Body of pancreas (tissue), 4 donors: ENCODE measurements at regions not wholly inside any gene's neighbourhood (a gene's known extent, or its start where the extent isn't known, plus 50 kb on each side); places are given as distances from the start of the nearest gene placed in this dataset.
"Not testable (repeated sequence)": the region's sequence is repeated elsewhere in the genome, so short reads cannot be mapped to it uniquely, and the experiment has no call there.

Source experiments
- ATAC-seq: fragments of 150-250 bp; one replicate; pipeline ENCODE4 v1.9.1; 2016
- DNase-seq, 4 donors: peaks; one replicate each; pipeline ENCODE4 v3.0.0-alpha.2; 2019
- H3K27ac ChIP-seq, 4 donors: fragments of 200-600 bp; sonication (generic); 1 replicate in 3 of 4; 2 replicates in 1 of 4; pipeline versions ENCODE4 v1.5.1 to v1.6.1; 2016 to 2019; ENCODE audit warnings: mild to moderate bottlenecking in 1 of 4, mixed read lengths in 1 of 4, moderate library complexity in 1 of 4
- H3K27me3 ChIP-seq, 2 donors: fragments of 200-600 bp; sonication (generic); one replicate each; pipeline ENCODE4 v1.6.0; 2016; ENCODE audit warnings: mild to moderate bottlenecking in 1 of 2
- H3K36me3 ChIP-seq, 2 donors: fragments of 200-600 bp; sonication (generic); replicated peaks in 1 of 2; 2 replicates each; pipeline ENCODE4 v1.5.1; 2016; ENCODE audit warnings: low read depth in 2 of 2; ENCODE audit not compliant: insufficient read depth in 1 of 2
- H3K4me1 ChIP-seq: fragments of 200-600 bp; sonication (generic); one replicate; pipeline ENCODE4 v1.6.0; 2016
- H3K4me3 ChIP-seq, 2 donors: fragments of 200-600 bp; sonication (generic); 1 replicate in 1 of 2; 2 replicates in 1 of 2; pipeline ENCODE4 v1.5.1; 2016 to 2019
- H3K9me3 ChIP-seq, 3 donors: fragments of 200-600 bp; sonication (generic); 1 replicate in 2 of 3; 2 replicates in 1 of 3; pipeline ENCODE4 v1.5.1; 2016
- WGBS, 2 donors: methylation state at CpG; one replicate each; pipeline ENCODE4 v1.1.5; 2017; 5-methylcytosine and 5-hydroxymethylcytosine counted together
- intact Hi-C: fragments of 100-400 bp; cut with DNase I; formaldehyde crosslinking; loops from one replicate; pipeline ENCODE4 v1.15.1; 2023

DNA sequence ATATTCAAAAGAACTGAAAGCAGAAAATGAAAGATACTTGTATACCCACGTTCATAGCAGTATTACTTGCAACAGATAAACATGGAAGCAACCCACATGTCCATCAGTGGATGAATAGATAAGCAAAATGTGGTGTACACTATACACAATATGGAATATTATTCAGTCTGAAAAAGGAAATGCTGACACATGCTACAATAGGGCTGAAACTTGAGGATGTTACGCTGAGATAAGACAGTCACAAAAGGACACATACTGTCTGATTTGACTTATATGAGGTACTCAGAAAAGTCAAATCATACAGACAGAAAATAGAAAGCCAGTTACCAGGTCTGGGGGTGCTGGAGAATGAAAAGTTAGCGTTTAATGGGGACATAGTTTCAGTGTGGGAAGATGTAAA, 76.5 kb upstream of the FBXO28 start:
- H3K27ac ChIP-seq, H3K27me3 ChIP-seq, H3K4me3 ChIP-seq, H3K36me3 ChIP-seq, DNase-seq, intact Hi-C loops, H3K4me1 ChIP-seq, H3K9me3 ChIP-seq, ATAC-seq: not testable (repeated sequence)
- 61% methylated on average over 2 to 3 of the region's 3 CpGs for WGBS, 2 donors

DNA sequence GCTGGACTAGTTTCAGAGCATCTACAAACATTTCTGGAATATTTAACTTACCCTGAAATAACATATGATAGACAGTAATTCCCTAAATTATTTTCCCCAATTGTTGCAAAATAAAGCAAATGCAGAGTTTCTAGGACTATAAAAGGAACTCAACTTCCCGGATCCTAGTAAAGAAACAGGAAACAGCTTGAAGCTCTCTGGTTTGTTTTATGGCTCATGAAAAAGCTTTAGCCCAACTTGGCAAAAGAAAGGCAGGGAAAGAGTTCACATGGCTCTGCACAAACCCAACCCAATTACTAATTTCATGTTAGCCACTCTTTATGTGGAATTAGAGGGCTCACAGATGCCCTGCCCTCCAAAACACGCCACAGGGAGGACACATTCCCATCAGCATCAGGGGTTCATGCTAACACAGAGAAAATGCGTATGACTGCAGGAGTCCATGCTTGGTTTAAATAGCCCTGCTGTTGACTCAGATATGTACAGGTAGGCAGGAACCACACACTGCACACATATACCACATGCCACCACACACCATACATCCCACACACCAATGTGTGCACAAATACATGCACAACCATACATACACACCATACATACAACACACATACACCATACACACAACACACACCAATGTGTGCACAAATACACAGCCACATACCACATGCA, 81.2 kb upstream of the FBXO28 start:
- H3K9me3 ChIP-seq, H3K36me3 ChIP-seq, DNase-seq, ATAC-seq, H3K27ac ChIP-seq, H3K4me3 ChIP-seq, H3K4me1 ChIP-seq, intact Hi-C loops, H3K27me3 ChIP-seq: not testable (repeated sequence)
- WGBS, 2 donors = 0 to 46% methylated on average over 1 to 2 of the region's 3 CpGs

DNA sequence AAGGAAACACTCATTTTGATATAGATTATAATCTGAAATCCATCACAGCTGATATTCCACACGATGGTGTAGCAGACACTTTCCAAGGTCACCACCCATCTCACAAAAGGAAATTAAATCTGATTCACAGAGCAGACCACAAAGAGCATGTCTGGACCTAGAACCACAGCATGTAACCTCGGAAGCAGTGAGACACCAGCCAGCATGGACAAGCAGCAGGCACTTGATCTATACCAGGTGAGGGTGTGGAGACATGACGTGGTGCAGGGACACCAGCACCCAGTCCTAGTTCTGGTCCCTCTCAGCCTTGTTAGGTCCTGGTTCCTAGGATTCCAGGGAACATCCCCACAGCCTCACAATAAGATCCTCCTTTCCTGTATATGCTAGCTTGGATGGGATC, 81.9 kb upstream of the FBXO28 start:
- intact Hi-C loops = not testable (repeated sequence)
- 17% methylated on average over 2 of the region's 3 CpGs; no CpG with 5 or more reads in 1 of the 2 donors for WGBS, 2 donors

DNA sequence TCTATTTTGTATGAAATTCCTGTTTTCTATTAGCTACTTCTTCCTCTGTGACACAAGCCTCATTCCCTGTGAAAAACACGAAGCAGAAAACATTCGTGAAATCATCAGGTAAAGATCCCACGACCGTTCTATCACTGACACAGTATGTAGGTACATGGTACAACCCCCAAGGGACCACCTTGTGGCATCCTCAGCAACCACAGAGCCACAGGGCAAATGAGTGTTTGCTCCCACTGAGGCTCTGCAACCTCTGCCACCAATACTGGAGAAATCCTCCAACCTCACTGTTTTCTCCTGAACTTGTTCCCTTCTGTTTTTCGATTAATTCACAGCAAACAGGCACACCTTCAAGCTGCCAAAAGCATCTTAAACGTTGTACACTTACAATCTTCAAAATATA, 83.7 kb upstream of the FBXO28 start:
- DNase-seq, H3K4me3 ChIP-seq, H3K9me3 ChIP-seq, H3K4me1 ChIP-seq, ATAC-seq, intact Hi-C loops, H3K27ac ChIP-seq, H3K36me3 ChIP-seq, H3K27me3 ChIP-seq: not testable (repeated sequence)
- 74 to 82% methylated on average over 6 of the region's 6 CpGs for WGBS, 2 donors

More for the DNA sequence above, 81.9 kb upstream of the FBXO28 start:
- H3K9me3 ChIP-seq, H3K27ac ChIP-seq, H3K4me3 ChIP-seq, ATAC-seq, H3K4me1 ChIP-seq, DNase-seq, H3K27me3 ChIP-seq, H3K36me3 ChIP-seq: not testable (repeated sequence)

DNA sequence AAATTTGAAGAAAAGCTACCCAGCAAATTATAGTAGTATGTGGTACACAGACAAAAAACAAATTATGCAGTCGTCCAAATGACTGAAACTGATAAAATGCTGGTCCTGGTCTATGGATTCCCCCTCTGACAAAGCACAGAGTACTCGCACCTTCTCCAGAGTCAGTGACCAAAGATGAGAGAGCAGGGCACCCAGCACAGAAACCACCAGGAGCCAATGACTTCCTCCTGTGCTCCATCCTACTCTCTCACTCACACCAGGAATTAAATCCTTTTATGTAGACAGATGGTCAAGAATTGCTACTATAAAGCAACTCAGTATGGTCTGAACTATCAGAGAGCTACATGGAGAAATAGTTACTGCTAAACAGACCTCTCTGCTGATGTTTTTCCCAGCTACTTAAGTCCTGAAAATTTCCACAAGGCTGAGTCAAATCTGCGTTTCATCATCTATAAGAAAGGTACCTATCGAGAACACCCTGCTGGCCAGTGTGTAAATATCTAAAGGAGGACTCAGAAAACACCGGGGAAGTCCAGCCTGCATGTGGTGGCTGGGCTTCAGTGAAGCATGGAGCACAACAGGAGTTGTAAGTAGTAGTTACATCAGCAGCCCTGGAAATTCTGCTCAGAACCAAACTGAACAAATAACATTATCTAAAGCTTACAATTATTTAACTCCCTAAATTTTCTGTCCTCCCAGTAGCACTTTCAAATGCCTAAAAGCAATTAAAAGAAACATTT, 84.5 kb upstream of the FBXO28 start:
- DNase-seq, H3K9me3 ChIP-seq, H3K27ac ChIP-seq, H3K4me3 ChIP-seq, intact Hi-C loops, H3K27me3 ChIP-seq, H3K4me1 ChIP-seq, ATAC-seq, H3K36me3 ChIP-seq: not testable (repeated sequence)
- WGBS, 2 donors = 51 to 57% methylated on average over 2 to 5 of the region's 5 CpGs

DNA sequence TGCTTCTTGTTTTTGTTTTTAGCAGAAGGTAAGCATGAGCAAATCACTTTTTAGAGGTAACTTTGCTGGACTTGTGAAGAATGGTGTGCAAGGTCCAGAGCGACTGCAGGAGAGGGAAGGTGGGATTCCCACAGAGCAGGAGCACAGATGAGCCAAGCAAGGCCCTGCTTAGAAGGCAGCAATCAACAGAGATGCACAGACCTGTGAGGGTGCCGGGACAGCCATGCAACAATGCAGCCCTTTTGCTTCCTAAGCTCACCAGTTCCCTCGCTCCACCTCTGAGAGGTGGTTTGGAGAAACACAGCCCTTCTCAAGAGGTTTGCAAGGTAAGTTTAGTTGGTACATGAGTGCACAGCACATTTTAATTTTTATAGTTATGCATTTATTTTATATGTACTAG, 85.1 kb upstream of the FBXO28 start:
- H3K4me3 ChIP-seq, ATAC-seq, DNase-seq, H3K4me1 ChIP-seq, H3K9me3 ChIP-seq, H3K27ac ChIP-seq, intact Hi-C loops, H3K36me3 ChIP-seq, H3K27me3 ChIP-seq: not testable (repeated sequence)
- WGBS, 2 donors = 100% methylated on average over 1 of the region's 3 CpGs; no CpG with 5 or more reads in 1 of the 2 donors

DNA sequence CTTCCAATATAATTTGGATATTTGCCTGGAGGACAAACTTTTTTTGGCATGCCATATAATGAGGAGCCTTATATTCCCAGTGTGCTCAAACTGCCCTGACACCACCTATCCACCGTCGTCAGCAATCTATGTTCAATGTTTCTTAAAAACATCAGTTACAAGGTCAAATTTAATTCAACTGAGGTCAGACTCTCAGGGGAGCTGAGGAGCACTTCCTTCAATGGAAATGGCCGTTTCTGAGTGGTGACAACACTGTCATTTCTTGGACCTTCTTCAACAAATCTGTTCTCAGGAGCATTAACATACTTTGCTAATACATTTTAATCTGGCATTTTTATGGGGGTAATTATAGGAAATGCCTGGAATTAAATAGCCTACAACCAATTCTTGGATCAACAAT, 90.8 kb upstream of the FBXO28 start:
- ATAC-seq, DNase-seq, H3K4me3 ChIP-seq, H3K36me3 ChIP-seq, intact Hi-C loops, H3K27me3 ChIP-seq, H3K4me1 ChIP-seq, H3K9me3 ChIP-seq, H3K27ac ChIP-seq: not testable (repeated sequence)
- whole genome bisulfite sequencing, 2 donors = 51 to 70% methylated on average over 3 of the region's 3 CpGs

DNA sequence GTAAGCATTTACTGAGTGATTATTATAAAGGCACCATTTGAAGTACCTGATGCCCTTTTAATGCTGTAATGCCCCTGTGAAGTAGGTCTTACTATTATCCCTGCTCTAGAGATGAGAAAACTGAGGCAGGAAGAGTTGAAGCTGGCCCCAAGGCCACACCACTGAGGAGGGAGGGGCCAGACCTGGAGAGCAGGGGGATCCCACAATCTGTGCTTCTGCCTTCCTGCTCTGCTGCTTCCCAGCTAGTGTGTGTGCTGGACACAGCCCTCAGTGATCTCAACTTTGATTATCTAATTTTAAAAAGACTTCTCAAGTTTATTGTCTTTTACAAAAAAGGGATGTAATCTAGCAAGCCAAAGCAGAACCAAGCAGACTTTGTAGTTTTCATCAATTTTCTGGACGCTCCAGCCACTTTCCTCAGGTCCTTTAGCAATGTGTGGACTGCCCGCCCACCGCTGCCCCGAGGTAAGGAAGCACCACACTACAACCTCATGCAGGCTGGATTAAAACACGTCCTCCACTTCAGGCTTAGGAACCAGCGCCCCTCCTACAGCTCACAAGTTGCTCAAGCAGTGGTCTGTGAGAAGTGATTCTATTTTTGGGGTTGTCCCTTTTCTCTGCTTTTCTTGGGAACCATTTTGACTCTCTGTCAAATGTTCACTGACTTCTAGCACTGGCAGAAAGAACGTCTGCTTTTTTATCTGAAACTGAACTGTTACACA, 91.5 kb upstream of the FBXO28 start:
- DNase-seq, H3K27ac ChIP-seq, H3K4me3 ChIP-seq, H3K4me1 ChIP-seq, H3K9me3 ChIP-seq, ATAC-seq, H3K36me3 ChIP-seq, H3K27me3 ChIP-seq, intact Hi-C loops: not testable (repeated sequence)
- 78 to 87% methylated on average over 6 to 7 of the region's 7 CpGs for WGBS, 2 donors

DNA sequence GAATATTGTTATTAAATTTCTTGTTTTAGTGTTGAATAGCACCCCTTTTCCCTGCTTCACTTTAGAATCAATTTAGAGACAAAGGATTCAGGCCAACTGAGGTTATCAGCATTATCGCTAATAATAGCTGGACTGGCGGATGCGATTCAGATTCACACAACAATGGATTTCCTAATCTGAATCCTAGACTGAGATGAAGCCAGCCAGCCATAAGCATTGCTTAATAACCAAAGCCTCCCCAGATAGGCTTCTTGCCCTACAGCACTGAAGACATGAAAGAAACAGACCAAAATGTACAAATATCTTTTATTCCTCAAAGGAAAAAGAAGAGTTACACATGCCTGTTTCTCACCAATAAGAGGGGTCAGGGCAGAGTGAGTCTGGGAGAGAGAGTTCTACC, 94.0 kb upstream of the FBXO28 start:
- DNase-seq, H3K4me3 ChIP-seq, intact Hi-C loops, H3K9me3 ChIP-seq, H3K36me3 ChIP-seq, H3K4me1 ChIP-seq, ATAC-seq, H3K27me3 ChIP-seq, H3K27ac ChIP-seq: not testable (repeated sequence)
- WGBS, 2 donors = 70 to 76% methylated on average over 3 of the region's 3 CpGs

DNA sequence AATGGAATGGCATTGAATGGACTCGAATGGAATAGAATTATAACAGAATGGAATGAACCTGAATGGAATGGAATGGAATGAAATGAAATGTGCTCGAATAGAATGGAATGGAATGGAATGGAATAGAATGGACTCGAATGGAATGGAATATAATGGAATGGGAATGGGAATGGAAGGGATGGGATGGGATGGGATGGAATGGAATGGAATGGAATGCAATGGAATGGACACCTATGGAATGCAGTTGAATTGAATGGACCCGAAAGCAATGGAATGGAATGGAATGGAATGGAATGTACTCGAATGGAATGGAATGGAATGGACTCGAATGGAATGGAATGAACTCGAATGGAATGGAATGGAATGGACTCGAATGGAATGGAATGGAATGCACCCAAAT, 98.1 kb upstream of the FBXO28 start:
- ATAC-seq, H3K4me1 ChIP-seq, H3K27me3 ChIP-seq, H3K4me3 ChIP-seq, DNase-seq, H3K36me3 ChIP-seq, H3K27ac ChIP-seq, intact Hi-C loops: not testable (repeated sequence)
- peaks cover 0 to 14% (median 0%) of the 10 kb centered on the region in 3 donors for H3K9me3 ChIP-seq
- 97% methylated on average over 8 of the region's 8 CpGs for WGBS, 2 donors
